A549 (cell line): ENCODE measurements at regions not wholly inside any gene's neighbourhood (a gene's known extent, or its start where the extent isn't known, plus 50 kb on each side); places are given as distances from the start of the nearest gene placed in this dataset.

Source experiments
- GATA3 ChIP-seq: IDR thresholded peaks from 2 replicates; pipeline ENCODE4 v1.6.1; 2012; ENCODE audit warnings: borderline replicate concordance
- JUNB ChIP-seq: fragments of >200 bp; sonication (Bioruptor Twin); formaldehyde crosslinking; IDR thresholded peaks from 2 replicates; pipeline ENCODE4 v1.6.1; 2016
- POLR2A ChIP-seq: IDR thresholded peaks from 2 replicates; pipeline ENCODE4 v1.6.1; 2012; ENCODE audit warnings: mild to moderate bottlenecking, low read length
- TF ChIP-seq, protein P1 (sequence below): fragments of >200 bp; sonication (Bioruptor Twin); formaldehyde crosslinking; IDR thresholded peaks from 3 replicates; pipeline ENCODE4 v1.5.1; 2016

DNA sequence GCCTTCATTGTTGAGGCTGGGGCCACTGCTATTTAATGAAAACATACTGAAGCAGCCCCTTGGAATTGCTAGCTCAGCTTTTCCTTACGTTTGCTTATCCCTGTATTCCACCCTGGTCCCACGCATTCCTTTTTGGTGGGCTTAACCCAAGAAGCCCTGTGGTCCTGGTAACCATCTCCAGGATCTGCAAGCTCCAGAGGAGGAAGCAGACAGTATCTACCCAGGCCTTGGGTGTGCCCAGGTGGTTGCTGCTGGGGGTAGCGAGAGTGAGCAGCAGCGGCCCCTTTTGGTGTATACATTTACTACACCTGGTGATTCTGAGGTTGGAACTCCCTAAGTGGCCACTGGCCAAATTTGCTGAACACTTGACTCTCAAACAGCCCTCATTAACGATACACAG is 97.7 kb downstream of the CBLN1 start:
- TF ChIP-seq, protein P1, sequence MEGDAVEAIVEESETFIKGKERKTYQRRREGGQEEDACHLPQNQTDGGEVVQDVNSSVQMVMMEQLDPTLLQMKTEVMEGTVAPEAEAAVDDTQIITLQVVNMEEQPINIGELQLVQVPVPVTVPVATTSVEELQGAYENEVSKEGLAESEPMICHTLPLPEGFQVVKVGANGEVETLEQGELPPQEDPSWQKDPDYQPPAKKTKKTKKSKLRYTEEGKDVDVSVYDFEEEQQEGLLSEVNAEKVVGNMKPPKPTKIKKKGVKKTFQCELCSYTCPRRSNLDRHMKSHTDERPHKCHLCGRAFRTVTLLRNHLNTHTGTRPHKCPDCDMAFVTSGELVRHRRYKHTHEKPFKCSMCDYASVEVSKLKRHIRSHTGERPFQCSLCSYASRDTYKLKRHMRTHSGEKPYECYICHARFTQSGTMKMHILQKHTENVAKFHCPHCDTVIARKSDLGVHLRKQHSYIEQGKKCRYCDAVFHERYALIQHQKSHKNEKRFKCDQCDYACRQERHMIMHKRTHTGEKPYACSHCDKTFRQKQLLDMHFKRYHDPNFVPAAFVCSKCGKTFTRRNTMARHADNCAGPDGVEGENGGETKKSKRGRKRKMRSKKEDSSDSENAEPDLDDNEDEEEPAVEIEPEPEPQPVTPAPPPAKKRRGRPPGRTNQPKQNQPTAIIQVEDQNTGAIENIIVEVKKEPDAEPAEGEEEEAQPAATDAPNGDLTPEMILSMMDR = no peak
- no peak for TF ChIP-seq JUNB
- no peak for TF ChIP-seq GATA3
- no peak for TF ChIP-seq POLR2A
